IMR-90 (cell line): ENCODE measurements at regions not wholly inside any gene's neighbourhood (a gene's known extent, or its start where the extent isn't known, plus 50 kb on each side); places are given as distances from the start of the nearest gene placed in this dataset.

Experiments used
- ATAC-seq: fragments of 200-7000 bp; cut with Tn5 transposase; 2 replicates; pipeline ENCODE4 v1.9.1; 2020; ENCODE audit warnings: low read depth, mild to moderate bottlenecking, moderate library complexity
- BruUV-seq: library from RNA; stranded (reverse); fragments of 400-500 nt; replicated peaks from 2 replicates; lab custom pipeline; 2021; lab: Mats Ljungman, UMichigan
- CTCF ChIA-PET: fragments of 300-600 bp; formaldehyde crosslinking; extraction: SDS; loops from one replicate; lab custom pipeline; 2021; ENCODE audit warnings: antibody characterized with exemption; lab: Yijun Ruan, JAX
- POLR2A ChIA-PET: fragments of 300-600 bp; sonication (Branson Sonifier 250); formaldehyde crosslinking; loops from one replicate; lab custom pipeline; 2022; ENCODE audit warnings: antibody characterized with exemption; ENCODE audit not compliant: unreplicated experiment; lab: Charles Lee
- DNase-seq: peaks from one replicate; pipeline ENCODE4 v3.0.0; 2013
- H2AFZ ChIP-seq: replicated peaks from 2 replicates; pipeline ENCODE3; 2013; ENCODE audit warnings: low read length, mild to moderate bottlenecking; ENCODE audit not compliant: poor library complexity
- H2AK5ac ChIP-seq: 2 replicates; pipeline ENCODE4 v1.6.1; 2013; ENCODE audit warnings: low read depth, low read length, inconsistent platforms
- H2AK9ac ChIP-seq: replicated peaks from 2 replicates; pipeline ENCODE3; 2013; ENCODE audit warnings: mild to moderate bottlenecking, low read depth, low read length, moderate library complexity; ENCODE audit not compliant: poor library complexity
- H2BK120ac ChIP-seq: 2 replicates; pipeline ENCODE4 v1.6.1; 2013; ENCODE audit warnings: low read depth, low read length, inconsistent platforms
- H2BK15ac ChIP-seq: 3 replicates; pipeline ENCODE4 v1.6.1; 2013; ENCODE audit warnings: low read depth, low read length, inconsistent platforms
- H2BK20ac ChIP-seq: 2 replicates; pipeline ENCODE4 v1.6.1; 2013; ENCODE audit warnings: low read depth, mild to moderate bottlenecking, inconsistent platforms, low read length, moderate library complexity
- H2BK5ac ChIP-seq: 2 replicates; pipeline ENCODE4 v1.6.1; 2013; ENCODE audit warnings: mild to moderate bottlenecking, low read depth, low read length, inconsistent platforms; ENCODE audit not compliant: poor library complexity, severe bottlenecking
- H3K14ac ChIP-seq: replicated peaks from 2 replicates; pipeline ENCODE4 v1.6.1; 2013; ENCODE audit warnings: low read depth, low read length, inconsistent platforms
- H3K18ac ChIP-seq: 2 replicates; pipeline ENCODE4 v1.6.1; 2013; ENCODE audit warnings: low read depth, low read length, control low read depth
- H3K23ac ChIP-seq: 2 replicates; pipeline ENCODE4 v1.6.1; 2013; ENCODE audit warnings: low read depth, low read length, inconsistent platforms
- H3K27ac ChIP-seq: 2 replicates; pipeline ENCODE4 v1.5.1; 2013; ENCODE audit warnings: mild to moderate bottlenecking, control low read depth, low read length; ENCODE audit not compliant: insufficient read depth
- H3K27me3 ChIP-seq: 2 replicates; pipeline ENCODE4 v1.6.1; 2013; ENCODE audit warnings: low read length; ENCODE audit not compliant: control insufficient read depth, insufficient read depth
- H3K36me3 ChIP-seq: 2 replicates; pipeline ENCODE4 v1.6.1; 2013; ENCODE audit warnings: low read length, mixed read lengths; ENCODE audit not compliant: control insufficient read depth, insufficient read depth
- H3K4ac ChIP-seq: 2 replicates; pipeline ENCODE4 v1.6.1; 2013; ENCODE audit warnings: low read depth, low read length, inconsistent platforms
- H3K4me1 ChIP-seq: 2 replicates; pipeline ENCODE4 v1.6.1; 2013; ENCODE audit warnings: low read length, mixed read lengths; ENCODE audit not compliant: control insufficient read depth, insufficient read depth
- H3K4me2 ChIP-seq: 2 replicates; pipeline ENCODE4 v1.6.1; 2013; ENCODE audit warnings: low read depth, mild to moderate bottlenecking, control low read depth, low read length, moderate library complexity
- H3K4me3 ChIP-seq: 2 replicates; pipeline ENCODE4 v1.5.1; 2013; ENCODE audit warnings: low read depth, mild to moderate bottlenecking, control low read depth, low read length, moderate library complexity; ENCODE audit not compliant: insufficient read depth
- H3K56ac ChIP-seq: 2 replicates; pipeline ENCODE4 v1.6.1; 2013; ENCODE audit warnings: low read length, inconsistent platforms; ENCODE audit not compliant: insufficient read depth; ENCODE audit errors: extremely low read depth
- H3K79me1 ChIP-seq, 2 experiments: 2 replicates each; pipeline ENCODE4 v1.6.1; 2013; ENCODE audit warnings: low read length in 2 of 2, inconsistent platforms in 1 of 2, low read depth in 1 of 2
- H3K9ac ChIP-seq: 2 replicates; pipeline ENCODE4 v1.6.1; 2013; ENCODE audit warnings: low read depth, low read length, control low read depth
- H3K9me1 ChIP-seq: 2 replicates; pipeline ENCODE4 v1.6.1; 2013; ENCODE audit warnings: low read length, inconsistent platforms; ENCODE audit not compliant: insufficient read depth
- H3K9me3 ChIP-seq: 2 replicates; pipeline ENCODE4 v1.6.1; 2013; ENCODE audit warnings: low read length; ENCODE audit not compliant: control insufficient read depth, insufficient read depth
- H4K20me1 ChIP-seq: 2 replicates; pipeline ENCODE4 v1.6.1; 2013; ENCODE audit warnings: low read length, inconsistent platforms; ENCODE audit not compliant: insufficient read depth
- H4K5ac ChIP-seq: 2 replicates; pipeline ENCODE4 v1.6.1; 2013; ENCODE audit warnings: mild to moderate bottlenecking, low read depth, low read length, control low read depth
- H4K8ac ChIP-seq, 2 experiments: 2 replicates each; pipeline ENCODE4 v1.6.1; 2013; ENCODE audit warnings: low read depth in 2 of 2, low read length in 2 of 2, control low read depth in 1 of 2, inconsistent platforms in 1 of 2
- H4K91ac ChIP-seq: 2 replicates; pipeline ENCODE4 v1.6.1; 2013; ENCODE audit warnings: low read depth, low read length, inconsistent platforms; ENCODE audit not compliant: insufficient read depth
- BHLHE40 ChIP-seq: fragments of 150-350 bp; IDR thresholded peaks from 2 replicates; pipeline ENCODE4 v1.6.1; 2016; ENCODE audit warnings: mild to moderate bottlenecking, low read depth, low read length
- CEBPB ChIP-seq: IDR thresholded peaks from 2 replicates; pipeline ENCODE4 v1.6.1; 2012; ENCODE audit warnings: low read depth, low read length, improper control_type of control experiment
- MAFK ChIP-seq: IDR thresholded peaks from 2 replicates; pipeline ENCODE4 v1.6.1; 2012; ENCODE audit warnings: low read depth, low read length, improper control_type of control experiment
- MAZ ChIP-seq: IDR thresholded peaks from 2 replicates; pipeline ENCODE4 v1.6.1; 2012; ENCODE audit warnings: low read depth, mild to moderate bottlenecking, low read length, improper control_type of control experiment, moderate library complexity, borderline replicate concordance
- NFE2L2 ChIP-seq: fragments of 150-350 bp; IDR thresholded peaks from 2 replicates; pipeline ENCODE4 v1.6.1; 2016; ENCODE audit warnings: low read depth, mild to moderate bottlenecking, low read length
- WGBS, 2 experiments: methylation state at CpG; one replicate each; pipeline versions ENCODE4 v1.1.5 to v1.1.7; 2013; ENCODE audit warnings: missing lambda C conversion rate in 2 of 2; ENCODE audit not compliant: insufficient read length in 1 of 2; ENCODE audit errors: extremely low coverage in 2 of 2; 5-methylcytosine and 5-hydroxymethylcytosine counted together
- dilution Hi-C: fragments of 300-500 bp; cut with HindIII; formaldehyde crosslinking; loops from one replicate; pipeline ENCODE4 v1.14.3; 2018; ENCODE audit warnings: low sequenced_read_pairs; ENCODE audit not compliant: unreplicated experiment
- in situ Hi-C: fragments of 300-500 bp; cut with MboI; formaldehyde crosslinking; loops from 3 replicates; pipeline ENCODE4 v1.14.3; 2019; ENCODE audit warnings: low sequenced_read_pairs, inconsistent platforms, mixed read lengths
- intact Hi-C: fragments of 100-400 bp; cut with micrococcal nuclease; formaldehyde crosslinking; loops from 2 replicates; pipeline ENCODE4 v1.10.0; 2022
- TF ChIP-seq, protein P1 (sequence below): fragments of 150-350 bp; IDR thresholded peaks from 2 replicates; pipeline ENCODE4 v1.6.1; 2016; ENCODE audit warnings: low read depth, mild to moderate bottlenecking, low read length, moderate library complexity, borderline replicate concordance
- TF ChIP-seq, protein P2 (sequence below): conservative IDR thresholded peaks from 2 replicates; pipeline ENCODE4 v1.5.1; 2012; ENCODE audit warnings: mild to moderate bottlenecking, low read depth, low read length, improper control_type of control experiment
- TF ChIP-seq, protein P3 (sequence below): fragments of 150-350 bp; IDR thresholded peaks from 2 replicates; pipeline ENCODE4 v1.6.1; 2017; ENCODE audit warnings: mild to moderate bottlenecking, antibody characterized with exemption, low read length, low read depth

- Histone ChIP-seq H2BK5ac (no peak overlapping the region), H2AFZ (no peak overlapping the region), H3K14ac (no peak overlapping the region), H4K5ac (no peak overlapping the region), H3K4me1 (peaks cover 2% of the 10 kb centered on the region; the same call in 1 of the 2 replicates), H4K8ac (no peak overlapping the region), H4K20me1 (no peaks in the 10 kb centered on the region), H3K9me1 (no peaks in the 10 kb centered on the region; the same call in 1 of the 2 replicates), H3K23ac (no peak overlapping the region), H3K9me3 (peaks cover 7% of the 10 kb centered on the region), H4K91ac (no peak overlapping the region), H3K4ac (no peak overlapping the region), H2BK20ac (no peak overlapping the region), H2BK15ac (no peak overlapping the region), H2AK5ac (no peak overlapping the region), H3K56ac (no peak overlapping the region), H2BK120ac (no peak overlapping the region), H2AK9ac (no peak overlapping the region), H3K27ac (no peak overlapping the region), H3K36me3 (no peaks in the 10 kb centered on the region), H3K79me1 (no peaks in the 10 kb centered on the region), H3K4me2 (no peak overlapping the region), H3K4me3 (no peak overlapping the region), H3K18ac (no peak overlapping the region), H3K27me3 (peaks cover 27% of the 10 kb centered on the region), H3K9ac (no peak overlapping the region)
- no TSS peak for BruUV-seq
- dilution Hi-C loops: no loop called here
- DNase-seq (peak; percentile 35), ATAC-seq (no peak)
- no peak for TF ChIP-seq CEBPB
- no peak for TF ChIP-seq BHLHE40
- TF ChIP-seq, protein P1, sequence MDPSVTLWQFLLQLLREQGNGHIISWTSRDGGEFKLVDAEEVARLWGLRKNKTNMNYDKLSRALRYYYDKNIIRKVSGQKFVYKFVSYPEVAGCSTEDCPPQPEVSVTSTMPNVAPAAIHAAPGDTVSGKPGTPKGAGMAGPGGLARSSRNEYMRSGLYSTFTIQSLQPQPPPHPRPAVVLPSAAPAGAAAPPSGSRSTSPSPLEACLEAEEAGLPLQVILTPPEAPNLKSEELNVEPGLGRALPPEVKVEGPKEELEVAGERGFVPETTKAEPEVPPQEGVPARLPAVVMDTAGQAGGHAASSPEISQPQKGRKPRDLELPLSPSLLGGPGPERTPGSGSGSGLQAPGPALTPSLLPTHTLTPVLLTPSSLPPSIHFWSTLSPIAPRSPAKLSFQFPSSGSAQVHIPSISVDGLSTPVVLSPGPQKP: no peak
- TF ChIP-seq, protein P2, sequence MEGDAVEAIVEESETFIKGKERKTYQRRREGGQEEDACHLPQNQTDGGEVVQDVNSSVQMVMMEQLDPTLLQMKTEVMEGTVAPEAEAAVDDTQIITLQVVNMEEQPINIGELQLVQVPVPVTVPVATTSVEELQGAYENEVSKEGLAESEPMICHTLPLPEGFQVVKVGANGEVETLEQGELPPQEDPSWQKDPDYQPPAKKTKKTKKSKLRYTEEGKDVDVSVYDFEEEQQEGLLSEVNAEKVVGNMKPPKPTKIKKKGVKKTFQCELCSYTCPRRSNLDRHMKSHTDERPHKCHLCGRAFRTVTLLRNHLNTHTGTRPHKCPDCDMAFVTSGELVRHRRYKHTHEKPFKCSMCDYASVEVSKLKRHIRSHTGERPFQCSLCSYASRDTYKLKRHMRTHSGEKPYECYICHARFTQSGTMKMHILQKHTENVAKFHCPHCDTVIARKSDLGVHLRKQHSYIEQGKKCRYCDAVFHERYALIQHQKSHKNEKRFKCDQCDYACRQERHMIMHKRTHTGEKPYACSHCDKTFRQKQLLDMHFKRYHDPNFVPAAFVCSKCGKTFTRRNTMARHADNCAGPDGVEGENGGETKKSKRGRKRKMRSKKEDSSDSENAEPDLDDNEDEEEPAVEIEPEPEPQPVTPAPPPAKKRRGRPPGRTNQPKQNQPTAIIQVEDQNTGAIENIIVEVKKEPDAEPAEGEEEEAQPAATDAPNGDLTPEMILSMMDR: no peak
- TF ChIP-seq NFE2L2: no peak
- TF ChIP-seq MAZ: no peak
- no peak for TF ChIP-seq MAFK
- TF ChIP-seq, protein P3, sequence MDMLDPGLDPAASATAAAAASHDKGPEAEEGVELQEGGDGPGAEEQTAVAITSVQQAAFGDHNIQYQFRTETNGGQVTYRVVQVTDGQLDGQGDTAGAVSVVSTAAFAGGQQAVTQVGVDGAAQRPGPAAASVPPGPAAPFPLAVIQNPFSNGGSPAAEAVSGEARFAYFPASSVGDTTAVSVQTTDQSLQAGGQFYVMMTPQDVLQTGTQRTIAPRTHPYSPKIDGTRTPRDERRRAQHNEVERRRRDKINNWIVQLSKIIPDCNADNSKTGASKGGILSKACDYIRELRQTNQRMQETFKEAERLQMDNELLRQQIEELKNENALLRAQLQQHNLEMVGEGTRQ: peak; percentile 78
- WGBS, 2 experiments: 50% methylated on average over 9 of the region's 14 CpGs; no CpG with 5 or more reads in 1 of the 2 experiments
- CTCF ChIA-PET: no interaction called here
- POLR2A ChIA-PET: interaction anchor here (0.6 kb wide), 1 partner anchor 611 kb away, joined by 3 read pairs; no protein-coding TSS in a partner anchor
- in situ Hi-C loops: no loop called here
- intact Hi-C loops: no loop called here
These were observed 147.6 kb downstream of the C16orf95 start for GRCh38 chr16:87169509-87169995.
